Keratinocyte (primary cell): ENCODE measurements at regions not wholly inside any gene's neighbourhood (a gene's known extent, or its start where the extent isn't known, plus 50 kb on each side); places are given as distances from the start of the nearest gene placed in this dataset.

Experiments used
- EZH2 ChIP-seq: IDR thresholded peaks from one replicate; pipeline ENCODE4 v1.6.1; 2012; ENCODE audit warnings: inconsistent platforms, mild to moderate bottlenecking, low read length, moderate library complexity
- TF ChIP-seq, protein P1 (sequence below), 3 experiments: IDR thresholded peaks in 1 of 3; conservative IDR thresholded peaks in 1 of 3; optimal IDR thresholded peaks in 1 of 3; 2 replicates in 2 of 3; 3 replicates in 1 of 3; pipeline versions ENCODE3 to v1.5.1; 2011; ENCODE audit warnings: low read length in 3 of 3, mild to moderate bottlenecking in 3 of 3, moderate library complexity in 2 of 3, control low read depth in 1 of 3, inconsistent platforms in 1 of 3; ENCODE audit not compliant: insufficient read depth in 2 of 3; ENCODE audit errors: extremely low read depth in 1 of 3

DNA sequence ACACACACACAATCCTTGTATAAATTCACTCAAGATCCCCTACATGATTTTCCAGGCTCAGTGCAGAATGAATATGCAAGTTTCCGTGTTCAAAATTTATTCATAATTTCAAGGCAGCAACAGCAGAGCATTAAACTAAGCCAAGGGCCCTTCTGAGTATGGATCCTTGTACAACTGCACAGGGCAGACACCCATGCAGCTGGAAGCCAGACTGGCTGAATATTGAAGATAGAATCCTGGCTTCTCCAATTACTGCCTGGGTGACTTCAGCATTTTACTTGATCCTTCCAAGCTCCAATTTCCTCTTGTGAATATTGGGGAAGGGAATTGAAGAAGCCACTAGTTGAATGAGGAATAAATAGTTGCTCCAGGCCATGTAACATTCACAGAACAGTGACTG, 267.9 kb upstream of the REG3G start:
- TF ChIP-seq, protein P1, sequence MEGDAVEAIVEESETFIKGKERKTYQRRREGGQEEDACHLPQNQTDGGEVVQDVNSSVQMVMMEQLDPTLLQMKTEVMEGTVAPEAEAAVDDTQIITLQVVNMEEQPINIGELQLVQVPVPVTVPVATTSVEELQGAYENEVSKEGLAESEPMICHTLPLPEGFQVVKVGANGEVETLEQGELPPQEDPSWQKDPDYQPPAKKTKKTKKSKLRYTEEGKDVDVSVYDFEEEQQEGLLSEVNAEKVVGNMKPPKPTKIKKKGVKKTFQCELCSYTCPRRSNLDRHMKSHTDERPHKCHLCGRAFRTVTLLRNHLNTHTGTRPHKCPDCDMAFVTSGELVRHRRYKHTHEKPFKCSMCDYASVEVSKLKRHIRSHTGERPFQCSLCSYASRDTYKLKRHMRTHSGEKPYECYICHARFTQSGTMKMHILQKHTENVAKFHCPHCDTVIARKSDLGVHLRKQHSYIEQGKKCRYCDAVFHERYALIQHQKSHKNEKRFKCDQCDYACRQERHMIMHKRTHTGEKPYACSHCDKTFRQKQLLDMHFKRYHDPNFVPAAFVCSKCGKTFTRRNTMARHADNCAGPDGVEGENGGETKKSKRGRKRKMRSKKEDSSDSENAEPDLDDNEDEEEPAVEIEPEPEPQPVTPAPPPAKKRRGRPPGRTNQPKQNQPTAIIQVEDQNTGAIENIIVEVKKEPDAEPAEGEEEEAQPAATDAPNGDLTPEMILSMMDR (optimal IDR thresholded peaks at IDR 0.05 in 1 of 3, IDR thresholded peaks at IDR 0.05 in 1 of 3, conservative IDR thresholded peaks at IDR 0.05 in 1 of 3; ENCODE audit: extremely low read depth in 1 of 3, insufficient read depth in 2 of 3, low read length in 3 of 3), result no peak
- TF ChIP-seq EZH2, result no peak
